ENCODE measurements at regions not wholly inside any gene's neighbourhood (a gene's known extent, or its start where the extent isn't known, plus 50 kb on each side); places are given as distances from the start of the nearest gene placed in this dataset.

DNA sequence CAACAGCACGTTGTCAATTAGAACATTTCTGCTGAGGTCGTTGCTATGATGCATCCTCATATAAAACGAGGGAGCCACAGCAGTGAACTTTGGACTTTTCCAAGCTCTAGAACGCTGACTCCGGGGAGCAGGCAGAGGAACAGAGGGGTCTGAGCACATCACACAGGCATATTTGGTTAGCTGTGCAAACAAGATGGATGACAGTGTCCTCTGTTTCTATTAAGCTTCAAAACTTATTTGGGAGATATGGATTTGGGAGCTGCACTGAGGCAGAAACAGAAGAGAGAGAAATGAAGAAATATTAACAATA lies 278.0 kb upstream of the TBL1XR1 start:
- TF ChIP-seq, protein P1, sequence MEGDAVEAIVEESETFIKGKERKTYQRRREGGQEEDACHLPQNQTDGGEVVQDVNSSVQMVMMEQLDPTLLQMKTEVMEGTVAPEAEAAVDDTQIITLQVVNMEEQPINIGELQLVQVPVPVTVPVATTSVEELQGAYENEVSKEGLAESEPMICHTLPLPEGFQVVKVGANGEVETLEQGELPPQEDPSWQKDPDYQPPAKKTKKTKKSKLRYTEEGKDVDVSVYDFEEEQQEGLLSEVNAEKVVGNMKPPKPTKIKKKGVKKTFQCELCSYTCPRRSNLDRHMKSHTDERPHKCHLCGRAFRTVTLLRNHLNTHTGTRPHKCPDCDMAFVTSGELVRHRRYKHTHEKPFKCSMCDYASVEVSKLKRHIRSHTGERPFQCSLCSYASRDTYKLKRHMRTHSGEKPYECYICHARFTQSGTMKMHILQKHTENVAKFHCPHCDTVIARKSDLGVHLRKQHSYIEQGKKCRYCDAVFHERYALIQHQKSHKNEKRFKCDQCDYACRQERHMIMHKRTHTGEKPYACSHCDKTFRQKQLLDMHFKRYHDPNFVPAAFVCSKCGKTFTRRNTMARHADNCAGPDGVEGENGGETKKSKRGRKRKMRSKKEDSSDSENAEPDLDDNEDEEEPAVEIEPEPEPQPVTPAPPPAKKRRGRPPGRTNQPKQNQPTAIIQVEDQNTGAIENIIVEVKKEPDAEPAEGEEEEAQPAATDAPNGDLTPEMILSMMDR (conservative IDR thresholded peaks at IDR 0.05), result no peak
- TF ChIP-seq ZFX (IDR thresholded peaks at IDR 0.05), result no peak

All from C4-2B (cell line).